Activated naive CD4-positive, alpha-beta T cell (primary cell): ENCODE measurements at regions not wholly inside any gene's neighbourhood (a gene's known extent, or its start where the extent isn't known, plus 50 kb on each side); places are given as distances from the start of the nearest gene placed in this dataset.

ENCODE experiments used
- DNase-seq, 4 experiments: peaks; one replicate each; lab custom pipeline; 2025; lab: John Stamatoyannopoulos, UW

GRCh38 chr11:10930224-10930971 is 72.5 kb upstream of the ZBED5 start:
- peak in 1 of 4 experiments; percentile 38 for DNase-seq

DNA sequence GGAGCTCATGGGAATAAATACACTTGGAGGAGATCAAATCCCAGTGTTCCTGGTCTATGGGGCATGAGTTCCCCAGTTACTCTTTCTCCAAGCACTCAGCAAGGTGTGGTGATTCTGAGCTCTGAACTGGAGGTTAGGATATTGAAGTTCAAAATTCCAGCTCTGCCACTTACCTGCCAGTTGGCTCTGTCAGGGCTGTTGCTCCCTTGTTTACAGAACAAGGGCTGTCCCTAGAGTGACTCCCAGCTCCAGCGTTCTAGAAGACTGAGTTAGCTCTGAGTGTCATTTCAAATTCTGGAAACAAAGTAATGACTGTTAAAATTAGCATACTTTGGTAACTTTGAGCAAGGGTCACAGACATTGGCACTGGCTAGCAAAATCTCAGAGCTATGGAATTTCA is 69.7 kb upstream of the ZBED5 start:
- DNase-seq = no peak

DNA sequence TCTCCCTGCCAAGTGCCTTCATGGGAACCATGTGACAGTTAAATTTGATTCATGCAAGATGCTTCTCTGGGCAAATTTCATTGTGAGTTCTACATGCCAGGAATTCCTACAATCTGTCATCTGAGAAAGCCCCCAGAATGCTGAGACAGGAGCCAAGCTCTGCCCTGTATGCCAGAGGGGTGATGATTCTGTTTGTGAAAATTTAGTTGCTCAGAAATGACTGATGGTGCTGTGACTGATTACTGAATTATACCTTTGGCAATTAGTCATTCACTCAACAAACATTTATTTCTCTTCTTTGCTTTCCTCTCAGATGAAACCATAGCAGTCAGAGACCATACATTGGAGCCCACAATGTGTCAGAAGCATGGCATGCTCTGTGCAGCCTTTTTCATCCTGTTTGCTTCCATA is 69.0 kb upstream of the ZBED5 start:
- no peak for DNase-seq

DNA sequence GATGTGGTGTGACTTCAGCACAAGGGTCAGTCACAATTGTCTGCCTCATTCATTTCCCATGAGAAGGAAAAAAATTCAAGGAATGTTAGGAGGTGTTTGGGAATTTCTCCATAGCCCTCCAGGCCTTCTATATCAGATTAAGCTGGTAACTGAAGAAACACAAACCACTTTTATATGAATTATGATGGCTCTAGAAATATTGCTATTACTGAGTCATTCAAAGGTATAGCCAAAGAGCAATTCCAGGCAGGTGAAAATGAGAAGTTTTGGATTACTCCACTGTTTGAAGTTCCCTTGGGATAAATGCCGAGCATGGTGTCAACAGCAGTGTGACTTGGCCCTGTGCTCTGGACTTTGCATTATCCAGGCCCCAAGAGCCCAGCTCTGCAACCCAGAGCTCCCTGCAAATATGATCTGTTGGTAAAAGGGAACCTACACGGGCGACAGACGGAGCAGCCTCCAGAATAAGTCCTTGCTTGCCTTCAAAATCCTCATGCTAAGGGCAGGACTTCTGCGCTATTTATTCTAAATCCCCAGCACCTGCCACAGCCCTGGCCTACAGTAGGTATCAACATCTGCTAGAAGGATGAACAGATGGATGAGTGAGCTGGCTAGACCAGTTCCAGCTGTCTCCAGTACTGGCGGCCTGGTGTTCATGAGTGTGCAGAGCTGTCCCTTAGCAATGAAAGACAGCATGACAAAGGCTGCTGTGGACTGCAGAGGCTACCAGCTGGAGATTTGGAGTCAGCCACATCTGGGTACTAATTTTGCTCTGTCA is 67.5 kb upstream of the ZBED5 start:
- no peak for DNase-seq

- DNase-seq = no peak
Observed at GRCh38 chr11:10923882-10924281, 66.0 kb upstream of the ZBED5 start.

- DNase-seq = no peak
Observed at GRCh38 chr11:10922892-10923291, 65.0 kb upstream of the ZBED5 start.

DNA sequence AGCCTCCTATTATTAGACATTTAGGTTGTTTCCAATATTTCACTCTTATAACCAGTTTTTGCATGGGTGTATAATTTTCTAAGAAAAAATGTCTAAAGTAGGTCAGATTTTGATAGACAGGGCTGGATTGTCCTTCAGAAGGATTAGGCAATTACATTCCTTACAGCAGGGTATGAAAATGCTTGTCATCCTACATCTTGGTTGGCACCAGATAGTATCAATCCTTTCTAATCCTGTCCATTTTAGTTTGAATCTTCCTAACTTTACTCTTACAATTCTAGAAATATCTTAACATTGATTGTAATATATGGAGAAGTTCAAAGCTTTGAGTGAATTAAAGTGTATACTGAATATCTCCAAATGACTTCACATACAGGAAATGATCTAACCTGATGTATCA is 63.0 kb upstream of the ZBED5 start:
- DNase-seq = no peak

GRCh38 chr11:10920205-10920604 is 62.4 kb upstream of the ZBED5 start:
- DNase-seq = no peak

GRCh38 chr11:10918698-10919097 is 60.8 kb upstream of the ZBED5 start:
- no peak for DNase-seq

DNA sequence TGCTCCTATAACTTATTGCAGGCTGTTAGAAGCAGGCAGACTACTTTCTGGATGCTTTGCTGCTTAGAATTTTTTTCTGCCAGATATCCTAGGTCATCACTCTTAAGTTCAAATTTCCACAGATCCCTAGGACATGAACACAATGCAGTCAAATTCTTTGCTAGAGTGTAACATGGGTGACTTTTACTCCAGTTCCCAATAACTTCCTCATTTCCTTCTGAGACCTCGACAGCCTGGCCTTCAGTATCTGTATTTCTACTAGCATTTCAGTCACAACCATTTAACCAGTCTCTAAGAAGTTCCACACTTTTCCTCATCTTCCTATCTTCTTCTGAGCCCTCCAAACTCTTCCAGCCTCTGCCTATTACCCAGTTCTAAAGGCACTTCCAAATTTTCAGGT is 60.4 kb upstream of the ZBED5 start:
- no peak for DNase-seq

DNA sequence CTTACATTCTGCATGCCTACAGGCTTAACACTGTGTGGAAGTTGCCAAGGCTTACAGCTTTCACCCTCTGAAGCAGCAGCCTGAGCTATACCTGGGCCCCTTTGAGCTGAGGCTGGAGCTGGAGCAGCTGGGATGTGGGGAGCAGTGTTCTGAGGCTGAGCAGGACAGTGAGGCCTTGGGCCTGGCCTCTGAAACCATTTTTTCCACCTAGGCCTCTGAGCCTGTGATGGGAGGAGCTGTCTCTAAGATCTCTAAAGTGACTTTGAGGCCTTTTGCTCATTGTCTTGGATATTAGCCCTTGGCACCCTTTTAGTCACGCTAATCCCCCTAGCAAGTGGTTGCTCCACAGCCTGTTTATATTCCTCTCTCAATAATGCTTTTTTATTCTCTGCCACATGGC is 59.9 kb upstream of the ZBED5 start:
- no peak for DNase-seq

- DNase-seq = no peak
Observed at GRCh38 chr11:10916665-10917064, 58.8 kb upstream of the ZBED5 start.

- no peak for DNase-seq
Observed at GRCh38 chr11:10914050-10914449, 56.2 kb upstream of the ZBED5 start.

DNA sequence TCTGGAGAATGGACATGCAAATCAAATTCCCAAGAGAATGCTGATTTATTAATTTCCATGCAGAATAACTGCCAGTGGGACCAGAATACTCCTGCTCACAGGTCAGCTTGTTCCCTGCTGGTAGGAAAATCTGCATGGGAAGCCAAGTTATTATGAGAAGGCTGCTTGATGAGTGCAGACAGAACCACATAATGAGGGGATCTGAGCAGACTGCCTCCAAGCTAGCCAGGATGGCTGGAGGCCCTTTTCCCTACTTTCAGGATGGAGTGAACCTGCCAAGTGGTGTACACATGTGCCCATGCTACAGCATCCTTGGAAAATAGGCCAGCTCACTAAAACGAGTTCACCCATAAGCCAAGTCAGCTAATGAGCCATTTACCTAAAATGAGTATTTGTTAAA is 55.2 kb upstream of the ZBED5 start:
- DNase-seq = no peak

GRCh38 chr11:10911907-10912306 is 54.1 kb upstream of the ZBED5 start:
- DNase-seq = no peak

GRCh38 chr11:10909141-10909883 is 51.5 kb upstream of the ZBED5 start:
- DNase-seq = no peak

DNA sequence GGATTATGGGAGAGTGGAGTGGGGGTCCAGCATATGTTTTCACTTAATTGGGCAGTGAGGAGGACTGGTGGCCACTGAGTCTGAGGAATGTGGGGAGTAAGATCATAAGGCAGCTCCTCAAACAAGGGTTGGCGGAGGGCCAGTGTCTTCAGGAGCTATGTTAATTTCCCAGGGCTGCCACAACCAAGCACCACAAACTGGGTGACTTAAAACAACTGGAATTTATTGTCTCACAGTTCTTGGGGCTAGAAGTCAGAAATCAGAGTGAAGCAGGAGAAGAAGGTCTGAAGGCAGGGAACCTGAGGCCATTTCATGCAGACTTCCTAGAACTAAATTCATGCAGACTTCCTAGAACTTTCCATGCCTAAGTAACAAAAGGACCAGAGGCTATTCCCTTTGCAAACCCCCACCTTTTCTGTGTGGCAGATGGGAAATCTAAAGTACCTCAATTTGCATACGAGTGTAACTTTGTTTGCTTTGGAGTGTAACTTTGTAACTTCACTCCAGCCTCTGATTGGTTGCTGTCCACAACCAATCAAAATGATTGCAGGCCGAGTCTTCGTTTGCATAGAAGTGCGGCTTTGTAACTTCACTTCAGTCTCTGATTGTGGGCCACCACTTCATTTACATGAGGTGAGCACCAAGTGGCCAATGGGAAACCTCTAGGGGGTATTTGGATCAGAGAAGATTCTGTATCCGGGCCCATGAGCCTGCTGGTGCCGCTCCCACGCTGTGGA is 50.5 kb upstream of the ZBED5 start:
- DNase-seq = no peak
